SH-SY5Y (cell line): ENCODE measurements at regions not wholly inside any gene's neighbourhood (a gene's known extent, or its start where the extent isn't known, plus 50 kb on each side); places are given as distances from the start of the nearest gene placed in this dataset.

Experiments
- GATA2 ChIP-seq: IDR thresholded peaks from 2 replicates; pipeline ENCODE4 v1.6.1; 2011; ENCODE audit warnings: mild to moderate bottlenecking, low read depth, low read length
- GATA3 ChIP-seq: IDR thresholded peaks from 2 replicates; pipeline ENCODE4 v1.6.1; 2011; ENCODE audit warnings: low read depth, mild to moderate bottlenecking, low read length, moderate library complexity

- TF ChIP-seq GATA2 (no peak), GATA3 (no peak)
Measured at GRCh38 chr4:45646885-45647590, 476.8 kb downstream of the GABRG1 start.

GRCh38 chr4:45640281-45640680, 483.6 kb downstream of the GABRG1 start:
- TF ChIP-seq GATA3 = no peak
- no peak for TF ChIP-seq GATA2

- TF ChIP-seq GATA3 (no peak), GATA2 (no peak)
Measured at GRCh38 chr4:45638641-45639040, 485.2 kb downstream of the GABRG1 start.

GRCh38 chr4:45636175-45636574, 487.7 kb downstream of the GABRG1 start:
- TF ChIP-seq GATA3 (no peak), GATA2 (no peak)

GRCh38 chr4:45629717-45630116, 494.1 kb downstream of the GABRG1 start:
- TF ChIP-seq GATA3 = no peak
- TF ChIP-seq GATA2 = no peak

- TF ChIP-seq GATA3 (no peak), GATA2 (no peak)
Measured at GRCh38 chr4:45621971-45622370, 501.9 kb downstream of the GABRG1 start.

- TF ChIP-seq GATA2 = no peak
- TF ChIP-seq GATA3 = no peak
Measured at GRCh38 chr4:45620808-45621207, 503.0 kb downstream of the GABRG1 start.

GRCh38 chr4:45596379-45597101, 527.3 kb downstream of the GABRG1 start:
- TF ChIP-seq GATA2 = no peak
- no peak for TF ChIP-seq GATA3

GRCh38 chr4:45580334-45580733, 543.5 kb downstream of the GABRG1 start:
- no peak for TF ChIP-seq GATA2
- no peak for TF ChIP-seq GATA3

- TF ChIP-seq GATA3 (no peak), GATA2 (no peak)
Measured at GRCh38 chr4:45578874-45579273, 545.0 kb downstream of the GABRG1 start.

GRCh38 chr4:45576275-45576674, 547.6 kb downstream of the GABRG1 start:
- TF ChIP-seq GATA3 (no peak), GATA2 (no peak)

- TF ChIP-seq GATA2 (no peak), GATA3 (no peak)
Measured at GRCh38 chr4:45569619-45570018, 554.2 kb downstream of the GABRG1 start.

- TF ChIP-seq GATA2 = no peak
- TF ChIP-seq GATA3 = no peak
Measured at GRCh38 chr4:45568694-45569093, 555.2 kb downstream of the GABRG1 start.

GRCh38 chr4:45566896-45567603, 556.8 kb downstream of the GABRG1 start:
- TF ChIP-seq GATA2 = no peak
- no peak for TF ChIP-seq GATA3

- TF ChIP-seq GATA2 (no peak), GATA3 (no peak)
Measured at GRCh38 chr4:45554423-45554822, 569.4 kb downstream of the GABRG1 start.
